ENCODE measurements at regions not wholly inside any gene's neighbourhood (a gene's known extent, or its start where the extent isn't known, plus 50 kb on each side); places are given as distances from the start of the nearest gene placed in this dataset.

- H3K27ac ChIP-seq (ENCODE audit: low read depth, low read length): no peak overlapping the region
- TF ChIP-seq EZH2phosphoT487 (IDR thresholded peaks at IDR 0.05; ENCODE audit: borderline replicate concordance, low read length): no peak
- no peak for TF ChIP-seq CTCF (IDR thresholded peaks at IDR 0.05; ENCODE audit: low read depth, low read length, poor library complexity, severe bottlenecking)
- no peaks in the 10 kb centered on the region for H4K20me1 ChIP-seq (ENCODE audit: control insufficient read depth, insufficient read depth, low read depth, low read length)
- H3K27me3 ChIP-seq (ENCODE audit: control insufficient read depth, low read length): no peaks in the 10 kb centered on the region
- H3K4me2 ChIP-seq (ENCODE audit: low read length): no peak overlapping the region
- H3K9me3 ChIP-seq (ENCODE audit: control insufficient read depth, insufficient read depth, low read length): no peaks in the 10 kb centered on the region
- no peak overlapping the region for H3K4me3 ChIP-seq (ENCODE audit: low read length)
- H3K36me3 ChIP-seq (ENCODE audit: control insufficient read depth, low read length): no peaks in the 10 kb centered on the region
- H3K9me2 ChIP-seq (replicated peaks; ENCODE audit: control insufficient read depth, low read length): no peaks in the 10 kb centered on the region
- H3F3A ChIP-seq (ENCODE audit: control insufficient read depth, insufficient read depth): no peaks in the 10 kb centered on the region
- H3K4me1 ChIP-seq (ENCODE audit: control insufficient read depth, low read length): no peaks in the 10 kb centered on the region
- no peaks in the 10 kb centered on the region for H3K79me2 ChIP-seq (ENCODE audit: control insufficient read depth, low read length)
Observed at GRCh38 chr2:3041841-3042600, 335.6 kb downstream of the EIPR1 start.

- TF ChIP-seq EZH2phosphoT487 (IDR thresholded peaks at IDR 0.05; ENCODE audit: borderline replicate concordance, low read length) (no peak), CTCF (IDR thresholded peaks at IDR 0.05; ENCODE audit: low read depth, low read length, poor library complexity, severe bottlenecking) (no peak)
- Histone ChIP-seq H3K27ac (ENCODE audit: low read depth, low read length) (no peak overlapping the region), H3K79me2 (ENCODE audit: control insufficient read depth, low read length) (no peaks in the 10 kb centered on the region), H3F3A (ENCODE audit: control insufficient read depth, insufficient read depth) (no peaks in the 10 kb centered on the region), H3K4me1 (ENCODE audit: control insufficient read depth, low read length) (no peaks in the 10 kb centered on the region), H3K4me3 (ENCODE audit: low read length) (no peak overlapping the region), H3K9me2 (replicated peaks; ENCODE audit: control insufficient read depth, low read length) (no peaks in the 10 kb centered on the region), H4K20me1 (ENCODE audit: control insufficient read depth, insufficient read depth, low read depth, low read length) (no peaks in the 10 kb centered on the region), H3K4me2 (ENCODE audit: low read length) (no peak overlapping the region), H3K27me3 (ENCODE audit: control insufficient read depth, low read length) (no peaks in the 10 kb centered on the region), H3K36me3 (ENCODE audit: control insufficient read depth, low read length) (no peaks in the 10 kb centered on the region), H3K9me3 (ENCODE audit: control insufficient read depth, insufficient read depth, low read length) (no peaks in the 10 kb centered on the region)
Observed at GRCh38 chr2:3041246-3041645, 336.4 kb downstream of the EIPR1 start.

GRCh38 chr2:3040496-3041140, 337.0 kb downstream of the EIPR1 start:
- H3K4me2 ChIP-seq (ENCODE audit: low read length): no peak overlapping the region
- H3K9me3 ChIP-seq (ENCODE audit: control insufficient read depth, insufficient read depth, low read length): no peaks in the 10 kb centered on the region
- no peaks in the 10 kb centered on the region for H3K79me2 ChIP-seq (ENCODE audit: control insufficient read depth, low read length)
- no peaks in the 10 kb centered on the region for H3K4me1 ChIP-seq (ENCODE audit: control insufficient read depth, low read length)
- no peaks in the 10 kb centered on the region for H3K27me3 ChIP-seq (ENCODE audit: control insufficient read depth, low read length)
- H3K36me3 ChIP-seq (ENCODE audit: control insufficient read depth, low read length): no peaks in the 10 kb centered on the region
- no peak overlapping the region for H3K4me3 ChIP-seq (ENCODE audit: low read length)
- H3F3A ChIP-seq (ENCODE audit: control insufficient read depth, insufficient read depth): no peaks in the 10 kb centered on the region
- H3K9me2 ChIP-seq (replicated peaks; ENCODE audit: control insufficient read depth, low read length): no peaks in the 10 kb centered on the region
- H3K27ac ChIP-seq (ENCODE audit: low read depth, low read length): no peak overlapping the region
- H4K20me1 ChIP-seq (ENCODE audit: control insufficient read depth, insufficient read depth, low read depth, low read length): no peaks in the 10 kb centered on the region
- no peak for TF ChIP-seq EZH2phosphoT487 (IDR thresholded peaks at IDR 0.05; ENCODE audit: borderline replicate concordance, low read length)
- no peak for TF ChIP-seq CTCF (IDR thresholded peaks at IDR 0.05; ENCODE audit: low read depth, low read length, poor library complexity, severe bottlenecking)

Measured in DOHH2 (cell line).